ENCODE measurements at regions not wholly inside any gene's neighbourhood (a gene's known extent, or its start where the extent isn't known, plus 50 kb on each side); places are given as distances from the start of the nearest gene placed in this dataset.

- intact Hi-C loops (cut with DNase I; ENCODE audit: low total_unique reads) = no loop called here
- no peak for DNase-seq
- H3K27me3 ChIP-seq = peaks cover 0 to 18% of the 10 kb centered on the region in 2 donors
These were observed 185.0 kb downstream of the MATN1 start for GRCh38 chr1:30538226-30538992.

GRCh38 chr1:30537279-30537678 lies 186.1 kb downstream of the MATN1 start:
- no peak for TF ChIP-seq CTCF (IDR thresholded peaks at IDR 0.05)
- Histone ChIP-seq H3K27ac (no peak overlapping the region), H3K4me3 (no peak overlapping the region), H3K27me3 (peaks cover 0 to 19% of the 10 kb centered on the region in 2 donors), H3K9me3 (peaks cover 0 to 2% (median 0%) of the 10 kb centered on the region in 3 donors), H3K36me3 (no peaks in the 10 kb centered on the region), H3K4me1 (no peaks in the 10 kb centered on the region)
- intact Hi-C loops (cut with DNase I; ENCODE audit: low total_unique reads) = no loop called here
- DNase-seq = no peak

More at GRCh38 chr1:30538226-30538992, 185.0 kb downstream of the MATN1 start:
- Histone ChIP-seq H3K4me3 (no peak overlapping the region), H3K27ac (no peak overlapping the region), H3K4me1 (no peaks in the 10 kb centered on the region), H3K9me3 (no peaks in the 10 kb centered on the region), H3K36me3 (no peaks in the 10 kb centered on the region)
- TF ChIP-seq CTCF (IDR thresholded peaks at IDR 0.05) = no peak

GRCh38 chr1:30536530-30536929 lies 186.9 kb downstream of the MATN1 start:
- Histone ChIP-seq H3K9me3 (peaks cover 0 to 6% (median 0%) of the 10 kb centered on the region in 3 donors), H3K27me3 (peaks cover 0 to 19% of the 10 kb centered on the region in 2 donors), H3K4me3 (no peak overlapping the region), H3K4me1 (no peaks in the 10 kb centered on the region), H3K36me3 (no peaks in the 10 kb centered on the region), H3K27ac (no peak overlapping the region)
- no peak for DNase-seq
- intact Hi-C loops (cut with DNase I; ENCODE audit: low total_unique reads) = no loop called here
- no peak for TF ChIP-seq CTCF (IDR thresholded peaks at IDR 0.05)

GRCh38 chr1:30535595-30536325 lies 187.6 kb downstream of the MATN1 start:
- no peak overlapping the region for H3K27ac ChIP-seq
- H3K4me3 ChIP-seq = no peak overlapping the region
- peaks cover 0 to 18% of the 10 kb centered on the region in 2 donors for H3K27me3 ChIP-seq
- H3K4me1 ChIP-seq = no peaks in the 10 kb centered on the region
- H3K9me3 ChIP-seq = peaks cover 0 to 6% (median 0%) of the 10 kb centered on the region in 3 donors
- intact Hi-C loops (cut with DNase I; ENCODE audit: low total_unique reads) = no loop called here
- no peak for TF ChIP-seq CTCF (IDR thresholded peaks at IDR 0.05)
- H3K36me3 ChIP-seq = no peaks in the 10 kb centered on the region
- DNase-seq = no peak

- TF ChIP-seq CTCF (IDR thresholded peaks at IDR 0.05) = no peak
- Histone ChIP-seq H3K36me3 (no peaks in the 10 kb centered on the region), H3K4me3 (no peak overlapping the region), H3K9me3 (peaks cover 0 to 6% (median 0%) of the 10 kb centered on the region in 3 donors), H3K27ac (no peak overlapping the region), H3K4me1 (no peaks in the 10 kb centered on the region), H3K27me3 (peaks cover 0 to 14% of the 10 kb centered on the region in 2 donors)
- DNase-seq = no peak
- intact Hi-C loops (cut with DNase I; ENCODE audit: low total_unique reads) = no loop called here
These were observed 188.8 kb downstream of the MATN1 start for GRCh38 chr1:30534551-30534940.

Measured in tibial artery (tissue), 4 donors.